HG03575 (cell line): ENCODE measurements at regions not wholly inside any gene's neighbourhood (a gene's known extent, or its start where the extent isn't known, plus 50 kb on each side); places are given as distances from the start of the nearest gene placed in this dataset.

Experiments
- ATAC-seq: cut with Tn5 transposase; IDR thresholded peaks from one replicate; pipeline ENCODE4 v1.9.1; 2021; ENCODE audit not compliant: unreplicated experiment, insufficient number of reproducible peaks, low FRiP score; ENCODE audit errors: extremely low read depth

- no peak for ATAC-seq
Observed at GRCh38 chr4:125091101-125091500, 223.7 kb upstream of the FAT4 start.

- ATAC-seq = no peak
Observed at GRCh38 chr4:125084608-125085007, 230.1 kb upstream of the FAT4 start.

- no peak for ATAC-seq
Observed at GRCh38 chr4:125082729-125083417, 231.9 kb upstream of the FAT4 start.

GRCh38 chr4:125072269-125072668, 242.5 kb upstream of the FAT4 start:
- no peak for ATAC-seq

- ATAC-seq = no peak
Observed at GRCh38 chr4:125070861-125071260, 243.9 kb upstream of the FAT4 start.

GRCh38 chr4:125062115-125063050, 252.4 kb upstream of the FAT4 start:
- ATAC-seq = no peak

GRCh38 chr4:125060376-125060775, 254.4 kb upstream of the FAT4 start:
- no peak for ATAC-seq

GRCh38 chr4:125049711-125050110, 265.0 kb upstream of the FAT4 start:
- no peak for ATAC-seq

GRCh38 chr4:125045311-125045710, 269.4 kb upstream of the FAT4 start:
- ATAC-seq = no peak

- ATAC-seq = no peak
Observed at GRCh38 chr4:125044886-125045285, 269.9 kb upstream of the FAT4 start.

- no peak for ATAC-seq
Observed at GRCh38 chr4:125043486-125043885, 271.3 kb upstream of the FAT4 start.

- no peak for ATAC-seq
Observed at GRCh38 chr4:125042041-125042440, 272.7 kb upstream of the FAT4 start.

GRCh38 chr4:125041372-125041930, 273.3 kb upstream of the FAT4 start:
- ATAC-seq = no peak

- no peak for ATAC-seq
Observed at GRCh38 chr4:125039550-125039949, 275.2 kb upstream of the FAT4 start.

- ATAC-seq = no peak
Observed at GRCh38 chr4:125022855-125023501, 291.8 kb upstream of the FAT4 start.

- no peak for ATAC-seq
Observed at GRCh38 chr4:125021189-125021588, 293.6 kb upstream of the FAT4 start.

GRCh38 chr4:125020089-125021034, 294.4 kb upstream of the FAT4 start:
- ATAC-seq = no peak

- no peak for ATAC-seq
Observed at GRCh38 chr4:125016892-125017299, 297.9 kb upstream of the FAT4 start.
